HepG2 (cell line): ENCODE measurements at regions not wholly inside any gene's neighbourhood (a gene's known extent, or its start where the extent isn't known, plus 50 kb on each side); places are given as distances from the start of the nearest gene placed in this dataset.

ENCODE experiments used
- ATAC-seq: fragments of 200-7000 bp; cut with Tn5 transposase; 3 replicates; pipeline ENCODE4 v1.9.1; 2020; ENCODE audit warnings: mild to moderate bottlenecking, moderate library complexity
- BruUV-seq: library from RNA; stranded (reverse); fragments of 400-500 nt; replicated peaks from 2 replicates; lab custom pipeline; 2021; lab: Mats Ljungman, UMichigan
- CTCF ChIA-PET: fragments of 300-600 bp; formaldehyde crosslinking; extraction: SDS; loops from one replicate; lab custom pipeline; 2021; ENCODE audit warnings: low total read pairs, inconsistent platforms, low intra/inter-chr PET ratio; lab: Yijun Ruan, JAX
- POLR2A ChIA-PET: fragments of 350-600 bp; sonication (Branson Sonifier 250); formaldehyde crosslinking; loops from one replicate; lab custom pipeline; 2020; ENCODE audit warnings: antibody characterized with exemption, inconsistent platforms; lab: Yijun Ruan, JAX
- DNase-seq: peaks from one replicate; pipeline ENCODE4 v3.0.0-alpha.2; 2015; ENCODE audit warnings: low spot score
- FAIRE-seq: peaks from 3 replicates; lab custom pipeline; 2011; peaks lifted over from hg19 to GRCh38; lab: Jason Lieb, UNC
- H2AFZ ChIP-seq: one replicate; pipeline ENCODE4 v1.6.1; 2011; ENCODE audit warnings: low read length, inconsistent platforms
- H3K27ac ChIP-seq: fragments of 300-600 bp; 3 replicates; pipeline ENCODE4 v1.8.0; 2011; ENCODE audit warnings: mixed run types, mild to moderate bottlenecking, mixed read lengths, low read length, inconsistent platforms; ENCODE audit not compliant: insufficient read depth; ENCODE audit errors: extremely low read length
- H3K27me3 ChIP-seq, 2 experiments: fragments of 200-600 bp in 1 of 2; 2 replicates in 1 of 2; 3 replicates in 1 of 2; pipeline versions ENCODE4 v1.6.0 to v1.8.0; 2011; ENCODE audit warnings: low read length in 2 of 2, mild to moderate bottlenecking in 2 of 2, moderate library complexity in 2 of 2, inconsistent platforms in 1 of 2; ENCODE audit not compliant: insufficient read depth in 2 of 2, control insufficient read depth in 1 of 2
- H3K36me3 ChIP-seq, 2 experiments: fragments of 200-600 bp in 1 of 2; replicated peaks in 1 of 2; 2 replicates in 1 of 2; 3 replicates in 1 of 2; pipeline versions ENCODE4 v1.5.1 to v1.8.0; 2011; ENCODE audit warnings: low read length in 2 of 2, inconsistent platforms in 1 of 2; ENCODE audit not compliant: insufficient read depth in 2 of 2, control insufficient read depth in 1 of 2
- H3K4me1 ChIP-seq: 2 replicates; pipeline ENCODE4 v1.5.1; 2012; ENCODE audit warnings: low read length, inconsistent platforms; ENCODE audit not compliant: insufficient read depth
- H3K4me2 ChIP-seq: 2 replicates; pipeline ENCODE4 v1.6.0; 2011; ENCODE audit warnings: low read depth, low read length, inconsistent platforms
- H3K4me3 ChIP-seq, 3 experiments: fragments of 200-600 bp in 1 of 3; sonication (generic), shearing (Covaris generic) in 1 of 3; replicated peaks in 1 of 3; 2 replicates each; pipeline ENCODE4 v1.5.1; 2011 to 2016; ENCODE audit warnings: low read length in 3 of 3, inconsistent platforms in 2 of 3, low read depth in 2 of 3, mild to moderate bottlenecking in 2 of 3, control low read depth in 1 of 3, mixed read lengths in 1 of 3; ENCODE audit not compliant: insufficient read depth in 1 of 3
- H3K79me2 ChIP-seq: one replicate; pipeline ENCODE4 v1.6.1; 2011; ENCODE audit warnings: low read length, inconsistent platforms; ENCODE audit not compliant: insufficient read depth
- H3K9ac ChIP-seq: 2 replicates; pipeline ENCODE4 v1.6.0; 2011; ENCODE audit warnings: mild to moderate bottlenecking, low read depth, low read length, inconsistent platforms; ENCODE audit not compliant: insufficient read depth
- H3K9me3 ChIP-seq: 2 replicates; pipeline ENCODE4 v1.5.1; 2012; ENCODE audit warnings: mild to moderate bottlenecking, low read length
- H4K20me1 ChIP-seq: 2 replicates; pipeline ENCODE4 v1.6.0; 2011; ENCODE audit warnings: inconsistent platforms, mild to moderate bottlenecking, low read length, moderate library complexity; ENCODE audit not compliant: insufficient read depth
- EEA1 ChIP-seq: sonication (generic); formaldehyde crosslinking; IDR thresholded peaks from 2 replicates; pipeline ENCODE4 v1.5.1; 2020; ENCODE audit warnings: mild to moderate bottlenecking, missing genetic modification reagents, borderline replicate concordance
- FOXO1 ChIP-seq: sonication (generic); formaldehyde crosslinking; IDR thresholded peaks from 2 replicates; pipeline ENCODE4 v1.4.0; 2020; ENCODE audit warnings: missing genetic modification reagents
- HOMEZ ChIP-seq: IDR thresholded peaks from 2 replicates; pipeline ENCODE4 v1.6.1; 2016; ENCODE audit warnings: low read depth
- KLF9 ChIP-seq: IDR thresholded peaks from 2 replicates; pipeline ENCODE4 v1.6.1; 2016; ENCODE audit warnings: low read depth
- ZNF225 ChIP-seq: sonication (generic); formaldehyde crosslinking; IDR thresholded peaks from 2 replicates; pipeline ENCODE4 v1.4.0; 2020; ENCODE audit warnings: mild to moderate bottlenecking, missing genetic modification reagents
- ZNF33B ChIP-seq: sonication (generic); formaldehyde crosslinking; IDR thresholded peaks from 2 replicates; pipeline ENCODE4 v1.5.1; 2020; ENCODE audit warnings: mild to moderate bottlenecking, missing genetic modification reagents
- WGBS: methylation state at CpG from one replicate; pipeline ENCODE4 v1.1.6; 2017; ENCODE audit warnings: low lambda C conversion rate; 5-methylcytosine and 5-hydroxymethylcytosine counted together
- in situ Hi-C: cut with HindIII; loops from 2 replicates; pipeline ENCODE4 v1.10.0; 2017; ENCODE audit warnings: low pct_unique_long_range_greater_than_20kb; ENCODE audit not compliant: extremely low pct_ligation_motif_present
- intact Hi-C: fragments of 100-400 bp; cut with micrococcal nuclease; formaldehyde crosslinking; loops from one replicate; pipeline ENCODE4 v1.10.0; 2022; ENCODE audit not compliant: unreplicated experiment
- TF ChIP-seq, protein P1 (sequence below): sonication (generic); formaldehyde crosslinking; IDR thresholded peaks from 2 replicates; pipeline ENCODE4 v1.4.0; 2020; ENCODE audit warnings: mild to moderate bottlenecking, low read depth, missing genetic modification reagents
- TF ChIP-seq, protein P2 (sequence below): sonication (generic); formaldehyde crosslinking; IDR thresholded peaks from 2 replicates; pipeline ENCODE4 v1.4.0; 2020; ENCODE audit warnings: missing genetic modification reagents, low read depth, mild to moderate bottlenecking, borderline replicate concordance

- TF ChIP-seq, protein P1, sequence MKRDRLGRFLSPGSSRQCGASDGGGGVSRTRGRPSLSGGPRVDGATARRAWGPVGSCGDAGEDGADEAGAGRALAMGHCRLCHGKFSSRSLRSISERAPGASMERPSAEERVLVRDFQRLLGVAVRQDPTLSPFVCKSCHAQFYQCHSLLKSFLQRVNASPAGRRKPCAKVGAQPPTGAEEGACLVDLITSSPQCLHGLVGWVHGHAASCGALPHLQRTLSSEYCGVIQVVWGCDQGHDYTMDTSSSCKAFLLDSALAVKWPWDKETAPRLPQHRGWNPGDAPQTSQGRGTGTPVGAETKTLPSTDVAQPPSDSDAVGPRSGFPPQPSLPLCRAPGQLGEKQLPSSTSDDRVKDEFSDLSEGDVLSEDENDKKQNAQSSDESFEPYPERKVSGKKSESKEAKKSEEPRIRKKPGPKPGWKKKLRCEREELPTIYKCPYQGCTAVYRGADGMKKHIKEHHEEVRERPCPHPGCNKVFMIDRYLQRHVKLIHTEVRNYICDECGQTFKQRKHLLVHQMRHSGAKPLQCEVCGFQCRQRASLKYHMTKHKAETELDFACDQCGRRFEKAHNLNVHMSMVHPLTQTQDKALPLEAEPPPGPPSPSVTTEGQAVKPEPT (CRISPR knock-in tag), result no peak
- TF ChIP-seq ZNF33B (CRISPR knock-in tag) (no peak), FOXO1 (no peak), KLF9 (CRISPR knock-in tag) (no peak), ZNF225 (no peak)
- TF ChIP-seq, protein P2, sequence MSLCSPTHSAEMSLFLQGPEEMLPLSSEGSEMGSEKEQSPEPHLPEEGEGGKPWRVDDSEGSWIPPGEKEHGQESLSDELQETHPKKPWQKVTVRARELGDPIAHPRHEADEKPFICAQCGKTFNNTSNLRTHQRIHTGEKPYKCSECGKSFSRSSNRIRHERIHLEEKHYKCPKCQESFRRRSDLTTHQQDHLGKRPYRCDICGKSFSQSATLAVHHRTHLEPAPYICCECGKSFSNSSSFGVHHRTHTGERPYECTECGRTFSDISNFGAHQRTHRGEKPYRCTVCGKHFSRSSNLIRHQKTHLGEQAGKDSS (CRISPR knock-in tag), result no peak
Measured at GRCh38 chr5:96144289-96144688, 182.6 kb upstream of the ELL2 start (continued).

DNA sequence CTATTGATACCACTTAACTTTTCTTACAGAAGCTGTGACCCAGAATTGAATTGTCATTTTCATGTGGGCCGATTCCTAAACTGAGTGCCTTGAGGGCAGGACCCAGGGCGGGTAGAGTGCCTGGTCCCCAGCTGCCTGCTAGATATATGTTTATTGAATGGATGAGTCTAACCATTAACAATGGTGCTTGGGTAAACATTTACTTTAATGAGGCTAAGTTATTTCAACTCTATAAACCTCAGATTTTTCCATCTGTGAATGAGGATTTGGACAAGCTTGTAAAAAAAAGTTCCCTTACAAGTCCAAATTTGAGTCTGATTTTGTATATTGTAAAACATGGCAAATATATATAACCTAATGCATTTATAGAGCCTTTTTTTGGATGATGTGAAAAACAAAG is 181.8 kb upstream of the ELL2 start:
- no peak for ATAC-seq
- WGBS, result 94% methylated on average over 2 of the region's 2 CpGs
- no peaks in the 10 kb centered on the region for H3K36me3 ChIP-seq
- H3K9me3 ChIP-seq, result no peaks in the 10 kb centered on the region
- TF ChIP-seq EEA1 (CRISPR knock-in tag) (no peak), HOMEZ (CRISPR knock-in tag) (0 out of 2 replicates have a peak, but pooled peaks have one; percentile 18)
- TF ChIP-seq, all 625 proteins: peak for 1
- Histone ChIP-seq H3K4me1 (peaks cover 30% of the 10 kb centered on the region), H3K27me3 (no peaks in the 10 kb centered on the region), H3K4me2 (no peak overlapping the region), H3K9ac (no peak overlapping the region), H3K27ac (no peak overlapping the region), H2AFZ (no peak overlapping the region), H4K20me1 (no peaks in the 10 kb centered on the region), H3K79me2 (no peaks in the 10 kb centered on the region), H3K4me3 (no peak overlapping the region)
- BruUV-seq, result no TSS peak
- in situ Hi-C loops (no loop called here), intact Hi-C loops (no loop called here)
- FAIRE-seq (no peak), DNase-seq (no peak)
- ChIA-PET CTCF (no interaction called here), POLR2A (no interaction called here)
